Fibroblast of lung (primary cell): ENCODE measurements at regions not wholly inside any gene's neighbourhood (a gene's known extent, or its start where the extent isn't known, plus 50 kb on each side); places are given as distances from the start of the nearest gene placed in this dataset.

Source experiments
- DNase-seq, 2 donors: peaks; one replicate each; pipeline versions ENCODE4 v3.0.0 to v3.0.0-alpha.2; 2010; ENCODE audit warnings: low read depth in 2 of 2
- H2AFZ ChIP-seq: 2 replicates; pipeline ENCODE4 v1.5.1; 2012; ENCODE audit warnings: low read length, control low read depth, inconsistent platforms
- H3K27ac ChIP-seq: 2 replicates; pipeline ENCODE4 v1.5.1; 2011; ENCODE audit warnings: low read length, control low read depth; ENCODE audit not compliant: insufficient read depth
- H3K27me3 ChIP-seq: 2 replicates; pipeline ENCODE4 v1.5.1; 2011; ENCODE audit warnings: mild to moderate bottlenecking, low read length; ENCODE audit not compliant: control insufficient read depth, insufficient read depth
- H3K36me3 ChIP-seq: 2 replicates; pipeline ENCODE4 v1.5.1; 2011; ENCODE audit warnings: low read length; ENCODE audit not compliant: control insufficient read depth, insufficient read depth
- H3K4me1 ChIP-seq: 2 replicates; pipeline ENCODE4 v1.5.1; 2011; ENCODE audit warnings: low read length; ENCODE audit not compliant: control insufficient read depth, insufficient read depth; ENCODE audit errors: extremely low read depth
- H3K4me2 ChIP-seq: 2 replicates; pipeline ENCODE4 v1.5.1; 2011; ENCODE audit warnings: low read length, control low read depth; ENCODE audit not compliant: insufficient read depth; ENCODE audit errors: extremely low read depth
- H3K4me3 ChIP-seq, 4 experiments: fragments of 200-600 bp in 1 of 4; sonication (generic) in 1 of 4; replicated peaks in 1 of 4; 2 replicates each; pipeline ENCODE4 v1.5.1; 2011 to 2016; ENCODE audit warnings: low read length in 4 of 4, low read depth in 3 of 4, mild to moderate bottlenecking in 3 of 4, control low read depth in 2 of 4, inconsistent platforms in 1 of 4, mixed read lengths in 1 of 4; ENCODE audit not compliant: insufficient read depth in 1 of 4; ENCODE audit errors: control extremely low read depth in 1 of 4
- H3K79me2 ChIP-seq: 2 replicates; pipeline ENCODE4 v1.5.1; 2012; ENCODE audit warnings: mild to moderate bottlenecking, low read length, inconsistent platforms; ENCODE audit not compliant: control insufficient read depth, insufficient read depth
- H3K9ac ChIP-seq: 2 replicates; pipeline ENCODE4 v1.5.1; 2011; ENCODE audit warnings: mild to moderate bottlenecking, low read length, control low read depth; ENCODE audit not compliant: insufficient read depth
- H3K9me3 ChIP-seq: 2 replicates; pipeline ENCODE4 v1.5.1; 2012; ENCODE audit warnings: low read depth, low read length; ENCODE audit not compliant: control insufficient read depth, insufficient read depth
- H4K20me1 ChIP-seq: 2 replicates; pipeline ENCODE4 v1.5.1; 2011; ENCODE audit warnings: low read length; ENCODE audit not compliant: control insufficient read depth, insufficient read depth; ENCODE audit errors: extremely low read depth
- EZH2 ChIP-seq: IDR thresholded peaks from 2 replicates; pipeline ENCODE4 v1.5.1; 2012; ENCODE audit warnings: low read length, control low read depth, mild to moderate bottlenecking; ENCODE audit errors: missing control alignments
- TF ChIP-seq, protein P1 (sequence below), 2 donors: IDR thresholded peaks in 1 of 2; conservative IDR thresholded peaks in 1 of 2; 1 replicate in 1 of 2; 2 replicates in 1 of 2; pipeline ENCODE4 v1.5.1; 2011 to 2012; ENCODE audit warnings: low read length in 2 of 2, control low read depth in 1 of 2, inconsistent platforms in 1 of 2, low read depth in 1 of 2, mild to moderate bottlenecking in 1 of 2

DNA sequence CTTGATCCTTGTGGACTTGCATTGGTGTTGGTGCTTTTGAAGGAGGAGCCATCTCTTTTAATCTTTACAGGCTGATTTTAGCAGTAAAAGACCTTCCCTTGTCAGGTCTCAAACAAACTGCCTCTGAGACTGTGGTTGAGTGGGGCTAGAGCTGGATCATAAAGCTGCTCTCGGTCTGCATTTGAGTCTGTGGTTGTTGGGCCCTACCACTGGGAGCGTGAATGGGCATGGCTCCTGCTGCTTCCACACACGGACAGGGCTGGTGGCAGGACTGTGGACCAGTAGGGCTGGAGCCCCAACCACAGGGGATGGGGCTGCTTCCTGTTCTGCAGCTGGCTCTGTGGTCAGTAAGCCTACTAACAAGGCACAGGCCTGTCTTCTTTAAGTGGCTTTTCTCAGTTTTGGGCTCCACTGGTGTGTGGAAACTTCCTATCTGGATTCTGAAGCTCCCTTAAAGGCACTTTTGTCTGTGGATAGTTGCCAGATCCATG, 130.6 kb downstream of the RBM46 start:
- H3K27ac ChIP-seq = no peak overlapping the region
- H2AFZ ChIP-seq = no peak overlapping the region
- H4K20me1 ChIP-seq = no peaks in the 10 kb centered on the region
- no peak overlapping the region for H3K4me2 ChIP-seq
- no peak overlapping the region for H3K9ac ChIP-seq
- H3K4me1 ChIP-seq = no peaks in the 10 kb centered on the region
- no peaks in the 10 kb centered on the region for H3K36me3 ChIP-seq
- no peaks in the 10 kb centered on the region for H3K9me3 ChIP-seq
- no peaks in the 10 kb centered on the region for H3K79me2 ChIP-seq
- no peak for DNase-seq
- no peak for TF ChIP-seq EZH2
- TF ChIP-seq, protein P1, sequence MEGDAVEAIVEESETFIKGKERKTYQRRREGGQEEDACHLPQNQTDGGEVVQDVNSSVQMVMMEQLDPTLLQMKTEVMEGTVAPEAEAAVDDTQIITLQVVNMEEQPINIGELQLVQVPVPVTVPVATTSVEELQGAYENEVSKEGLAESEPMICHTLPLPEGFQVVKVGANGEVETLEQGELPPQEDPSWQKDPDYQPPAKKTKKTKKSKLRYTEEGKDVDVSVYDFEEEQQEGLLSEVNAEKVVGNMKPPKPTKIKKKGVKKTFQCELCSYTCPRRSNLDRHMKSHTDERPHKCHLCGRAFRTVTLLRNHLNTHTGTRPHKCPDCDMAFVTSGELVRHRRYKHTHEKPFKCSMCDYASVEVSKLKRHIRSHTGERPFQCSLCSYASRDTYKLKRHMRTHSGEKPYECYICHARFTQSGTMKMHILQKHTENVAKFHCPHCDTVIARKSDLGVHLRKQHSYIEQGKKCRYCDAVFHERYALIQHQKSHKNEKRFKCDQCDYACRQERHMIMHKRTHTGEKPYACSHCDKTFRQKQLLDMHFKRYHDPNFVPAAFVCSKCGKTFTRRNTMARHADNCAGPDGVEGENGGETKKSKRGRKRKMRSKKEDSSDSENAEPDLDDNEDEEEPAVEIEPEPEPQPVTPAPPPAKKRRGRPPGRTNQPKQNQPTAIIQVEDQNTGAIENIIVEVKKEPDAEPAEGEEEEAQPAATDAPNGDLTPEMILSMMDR (conservative IDR thresholded peaks at IDR 0.05 in 1 of 2, IDR thresholded peaks at IDR 0.05 in 1 of 2; ENCODE audit: low read depth in 1 of 2, low read length in 2 of 2) = no peak
- no peaks in the 10 kb centered on the region for H3K27me3 ChIP-seq
- no peak overlapping the region for H3K4me3 ChIP-seq

DNA sequence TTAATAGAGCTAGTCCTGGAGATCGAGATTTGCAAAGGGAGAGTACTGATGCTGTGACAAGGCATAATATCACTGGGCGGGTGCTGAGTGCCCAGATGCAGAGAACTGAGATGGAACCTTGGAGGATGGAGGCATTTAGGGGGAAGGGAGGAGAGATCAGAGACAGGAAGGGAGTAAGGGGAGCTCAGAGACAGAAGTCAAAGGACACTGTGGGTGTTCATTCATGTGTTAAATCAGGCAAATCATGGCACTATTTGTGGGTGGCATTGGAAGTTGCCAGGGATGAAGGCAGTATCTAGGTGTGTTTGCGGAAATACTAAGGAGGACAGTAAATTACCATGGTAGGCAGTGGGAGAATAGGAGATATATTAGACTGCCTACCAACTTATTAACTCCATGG, 135.0 kb downstream of the RBM46 start:
- no peaks in the 10 kb centered on the region for H3K36me3 ChIP-seq
- no peak overlapping the region for H3K4me2 ChIP-seq
- H3K4me3 ChIP-seq = no peak overlapping the region
- TF ChIP-seq, protein P1 (conservative IDR thresholded peaks at IDR 0.05 in 1 of 2, IDR thresholded peaks at IDR 0.05 in 1 of 2; ENCODE audit: low read depth in 1 of 2, low read length in 2 of 2) = no peak
- TF ChIP-seq EZH2 = no peak
- no peaks in the 10 kb centered on the region for H3K4me1 ChIP-seq
- no peak overlapping the region for H2AFZ ChIP-seq
- no peaks in the 10 kb centered on the region for H3K9me3 ChIP-seq
- H3K79me2 ChIP-seq = no peaks in the 10 kb centered on the region
- no peaks in the 10 kb centered on the region for H3K27me3 ChIP-seq
- no peak for DNase-seq
- no peak overlapping the region for H3K9ac ChIP-seq
- H4K20me1 ChIP-seq = no peaks in the 10 kb centered on the region
- H3K27ac ChIP-seq = no peak overlapping the region

DNA sequence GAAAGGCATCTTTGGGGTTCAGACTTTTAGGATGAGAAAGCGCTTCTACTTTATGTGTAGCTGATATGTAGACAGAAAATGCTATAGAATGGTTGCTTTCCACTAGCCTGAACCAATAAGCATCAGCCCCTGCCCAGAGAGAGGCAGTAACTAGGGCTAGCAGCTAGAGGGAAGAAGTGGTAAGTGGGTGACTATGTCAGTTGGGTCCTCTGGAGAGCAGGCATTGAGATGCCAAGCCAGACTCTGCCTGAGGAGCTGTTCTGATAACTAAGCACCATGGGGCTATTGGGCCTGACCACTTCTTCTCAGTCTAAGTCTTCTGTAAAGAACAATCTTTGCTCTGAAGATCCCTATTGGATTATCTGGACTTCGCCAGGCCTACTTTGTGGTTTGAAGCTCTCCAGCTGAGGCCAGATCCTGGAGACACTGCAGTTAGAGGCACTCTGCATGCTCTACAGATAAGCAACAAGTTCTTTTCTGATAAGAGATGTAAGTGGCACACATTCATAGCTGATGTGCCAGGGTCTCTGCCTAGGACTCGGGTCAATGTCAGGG, 146.1 kb downstream of the RBM46 start:
- H3K9me3 ChIP-seq = no peaks in the 10 kb centered on the region
- DNase-seq = no peak
- no peaks in the 10 kb centered on the region for H4K20me1 ChIP-seq
- no peak overlapping the region for H3K9ac ChIP-seq
- no peaks in the 10 kb centered on the region for H3K79me2 ChIP-seq
- no peak overlapping the region for H3K27ac ChIP-seq
- no peak overlapping the region for H3K4me3 ChIP-seq
- H3K36me3 ChIP-seq = no peaks in the 10 kb centered on the region
- no peak overlapping the region for H3K4me2 ChIP-seq
- H3K27me3 ChIP-seq = no peaks in the 10 kb centered on the region
- H3K4me1 ChIP-seq = no peaks in the 10 kb centered on the region
- TF ChIP-seq, protein P1 (conservative IDR thresholded peaks at IDR 0.05 in 1 of 2, IDR thresholded peaks at IDR 0.05 in 1 of 2; ENCODE audit: low read depth in 1 of 2, low read length in 2 of 2) = no peak
- no peak overlapping the region for H2AFZ ChIP-seq
